K562 (cell line): ENCODE measurements at regions not wholly inside any gene's neighbourhood (a gene's known extent, or its start where the extent isn't known, plus 50 kb on each side); places are given as distances from the start of the nearest gene placed in this dataset.

Experiments used
- ATAC-seq: fragments of 200-7000 bp; cut with Tn5 transposase; 3 replicates; pipeline ENCODE4 v1.9.1; 2020; ENCODE audit warnings: moderate library complexity
- BruUV-seq: library from RNA; stranded (reverse); fragments of 400-500 nt; replicated peaks from 2 replicates; lab custom pipeline; 2021; lab: Mats Ljungman, UMichigan
- CTCF ChIA-PET: fragments of 300-600 bp; formaldehyde crosslinking; extraction: SDS; loops from one replicate; lab custom pipeline; 2021; ENCODE audit warnings: low intra/inter-chr PET ratio; lab: Yijun Ruan, JAX
- POLR2A ChIA-PET: fragments of 300-600, 350-650 bp; sonication (Branson Sonifier 250); formaldehyde crosslinking; extraction: SDS; loops from one replicate; lab custom pipeline; 2021; ENCODE audit warnings: antibody characterized with exemption, inconsistent platforms; lab: Yijun Ruan, JAX
- DNase-seq, 4 experiments: peaks; one replicate each; pipeline versions ENCODE4 v3.0.0 to v3.0.0-alpha.2; 2011 to 2018; ENCODE audit warnings: low spot score in 3 of 4, mixed read lengths in 3 of 4; ENCODE audit errors: extremely low read depth in 1 of 4
- FAIRE-seq: peaks from 2 replicates; lab custom pipeline; 2011; peaks lifted over from hg19 to GRCh38; lab: Jason Lieb, UNC
- H2AFZ ChIP-seq: 2 replicates; pipeline ENCODE4 v1.6.0; 2011; ENCODE audit warnings: low read depth, low read length, control low read depth, inconsistent platforms
- H3K27ac ChIP-seq: fragments of 200-600 bp; 3 replicates; pipeline ENCODE4 v1.8.0; 2011; ENCODE audit warnings: low read depth, mild to moderate bottlenecking, control low read depth, inconsistent platforms, low read length, moderate library complexity, mixed read lengths; ENCODE audit errors: extremely low read depth
- H3K27me3 ChIP-seq, 2 experiments: fragments of 300-600 bp in 1 of 2; 2 replicates in 1 of 2; 3 replicates in 1 of 2; pipeline versions ENCODE4 v1.6.0 to v1.8.0; 2011; ENCODE audit warnings: inconsistent platforms in 2 of 2, low read length in 2 of 2, mild to moderate bottlenecking in 1 of 2, mixed read lengths in 1 of 2, moderate library complexity in 1 of 2; ENCODE audit not compliant: control insufficient read depth in 2 of 2, insufficient read depth in 2 of 2
- H3K36me3 ChIP-seq: fragments of 300-600 bp; 3 replicates; pipeline ENCODE4 v1.8.0; 2011; ENCODE audit warnings: mild to moderate bottlenecking, low read length, inconsistent platforms; ENCODE audit not compliant: control insufficient read depth, insufficient read depth
- H3K4me1 ChIP-seq, 2 experiments: fragments of 200-600 bp in 1 of 2; replicated peaks in 1 of 2; 2 replicates in 1 of 2; 3 replicates in 1 of 2; pipeline versions ENCODE4 v1.5.1 to v1.8.0; 2011; ENCODE audit warnings: inconsistent platforms in 2 of 2, low read length in 2 of 2, mild to moderate bottlenecking in 1 of 2, mixed read lengths in 1 of 2, moderate library complexity in 1 of 2; ENCODE audit not compliant: control insufficient read depth in 2 of 2, insufficient read depth in 2 of 2
- H3K4me2 ChIP-seq: 2 replicates; pipeline ENCODE4 v1.6.1; 2011; ENCODE audit warnings: low read length, control low read depth, inconsistent platforms, mixed read lengths; ENCODE audit not compliant: insufficient read depth
- H3K4me3 ChIP-seq: fragments of 200-600 bp; sonication (generic), shearing (Covaris generic); 2 replicates; pipeline ENCODE4 v1.5.1; 2016; ENCODE audit warnings: control low read depth, inconsistent platforms
- H3K79me2 ChIP-seq: fragments of 200-600 bp; 3 replicates; pipeline ENCODE4 v1.8.0; 2011; ENCODE audit warnings: low read length, inconsistent platforms; ENCODE audit not compliant: control insufficient read depth, insufficient read depth
- H3K9ac ChIP-seq, 2 experiments: 2 replicates each; pipeline versions ENCODE4 v1.6.0 to v1.6.1; 2011; ENCODE audit warnings: low read depth in 2 of 2, low read length in 2 of 2, control low read depth in 1 of 2, inconsistent platforms in 1 of 2, mild to moderate bottlenecking in 1 of 2, mixed read lengths in 1 of 2; ENCODE audit not compliant: insufficient read depth in 1 of 2
- H3K9me1 ChIP-seq: one replicate; pipeline ENCODE4 v1.6.0; 2011; ENCODE audit warnings: inconsistent platforms, mild to moderate bottlenecking, low read length, moderate library complexity; ENCODE audit not compliant: control insufficient read depth, insufficient read depth
- H3K9me3 ChIP-seq: replicated peaks from 2 replicates; pipeline ENCODE4 v1.5.1; 2011; ENCODE audit warnings: low read depth, low read length, inconsistent platforms; ENCODE audit not compliant: control insufficient read depth, insufficient read depth
- H4K20me1 ChIP-seq: replicated peaks from 2 replicates; pipeline ENCODE4 v1.6.1; 2011; ENCODE audit warnings: low read length, inconsistent platforms, mixed read lengths; ENCODE audit not compliant: control insufficient read depth, insufficient read depth
- ARID3B ChIP-seq: fragments of 250-450 bp; sonication (Bioruptor Pico); IDR thresholded peaks from 2 replicates; pipeline ENCODE4 v1.4.0; 2020; ENCODE audit warnings: borderline replicate concordance
- BCL6 ChIP-seq: fragments of 250-450 bp; sonication (Bioruptor Pico); IDR thresholded peaks from 2 replicates; pipeline ENCODE4 v1.4.0; 2020
- BMI1 ChIP-seq: fragments of 150-350 bp; IDR thresholded peaks from 2 replicates; pipeline ENCODE4 v1.6.1; 2014; ENCODE audit warnings: low read length
- CHD1 ChIP-seq: fragments of 200-600 bp; sonication (generic); IDR thresholded peaks from one replicate; pipeline ENCODE4 v1.6.1; 2012; ENCODE audit warnings: mild to moderate bottlenecking, moderate library complexity, low read length, inconsistent platforms
- CTCF ChIP-seq, 3 experiments: IDR thresholded peaks in 2 of 3; conservative IDR thresholded peaks in 1 of 3; 2 replicates each; pipeline ENCODE4 v1.5.1; 2011 to 2012; ENCODE audit warnings: low read length in 3 of 3, mild to moderate bottlenecking in 3 of 3, control low read depth in 2 of 3, improper control_type of control experiment in 1 of 3, inconsistent platforms in 1 of 3, low read depth in 1 of 3, mixed read lengths in 1 of 3, moderate library complexity in 1 of 3; ENCODE audit not compliant: insufficient read depth in 2 of 3
- DPF2 ChIP-seq: fragments of 450-650 bp; IDR thresholded peaks from 2 replicates; pipeline ENCODE4 v1.6.1; 2016
- ID3 ChIP-seq, 2 experiments: fragments of 250-450 bp in 1 of 2; fragments of 450-650 bp in 1 of 2; sonication (Bioruptor Pico) in 1 of 2; IDR thresholded peaks; 2 replicates each; pipeline versions ENCODE4 v1.6.1 to v1.8.0; 2016 to 2021; ENCODE audit warnings: mild to moderate bottlenecking in 2 of 2, moderate library complexity in 2 of 2, missing compliant biosample characterization in 1 of 2, missing genetic modification characterization in 1 of 2
- KDM4B ChIP-seq, 2 experiments: fragments of 450-650 bp in 1 of 2; sonication (generic) in 1 of 2; IDR thresholded peaks; 2 replicates each; pipeline ENCODE4 v1.6.1; 2016 to 2017; ENCODE audit warnings: borderline replicate concordance in 2 of 2, antibody characterized with exemption in 1 of 2, low read depth in 1 of 2, mild to moderate bottlenecking in 1 of 2
- LEF1 ChIP-seq: fragments of 450-650 bp; IDR thresholded peaks from 2 replicates; pipeline ENCODE4 v1.6.1; 2016; ENCODE audit warnings: mild to moderate bottlenecking
- POLR2B ChIP-seq: fragments of 450-650 bp; IDR thresholded peaks from 2 replicates; pipeline ENCODE4 v1.6.1; 2018; ENCODE audit warnings: low read depth; ENCODE audit not compliant: partially characterized antibody
- SMARCA5 ChIP-seq: fragments of 450-650 bp; IDR thresholded peaks from 2 replicates; pipeline ENCODE4 v1.6.1; 2016
- THRB ChIP-seq: fragments of 450-650 bp; formaldehyde crosslinking; conservative IDR thresholded peaks from 2 replicates; pipeline ENCODE4 v1.4.0; 2022; ENCODE audit warnings: mild to moderate bottlenecking, missing genetic modification characterization
- ZBTB12 ChIP-seq: fragments of 250-450 bp; sonication (Bioruptor Pico); IDR thresholded peaks from 2 replicates; pipeline ENCODE4 v1.4.0; 2020
- ZBTB2 ChIP-seq: fragments of 450-650 bp; IDR thresholded peaks from 2 replicates; pipeline ENCODE4 v1.6.1; 2016; ENCODE audit warnings: antibody characterized with exemption
- ZNF696 ChIP-seq: fragments of 250-450 bp; sonication (Bioruptor Pico); conservative IDR thresholded peaks from 2 replicates; pipeline ENCODE4 v1.4.0; 2020; ENCODE audit warnings: mild to moderate bottlenecking, moderate library complexity
- WGBS: fragments of 100-300 bp; shearing (Covaris generic); methylation state at CpG from one replicate; pipeline ENCODE4 v1.1.6; 2016; ENCODE audit warnings: low coverage, mixed read lengths; ENCODE audit not compliant: insufficient coverage; ENCODE audit errors: missing lambda C conversion rate; 5-methylcytosine and 5-hydroxymethylcytosine counted together
- in situ Hi-C: fragments of 300-500 bp; cut with MboI; formaldehyde crosslinking; loops from 4 replicates; pipeline ENCODE4 v1.15.0; 2018; ENCODE audit warnings: inconsistent platforms, mixed read lengths
- intact Hi-C: fragments of 100-400 bp; cut with micrococcal nuclease; formaldehyde crosslinking; loops from 2 replicates; pipeline ENCODE4 v1.14.2; 2022

GRCh38 chr19:30666301-30666803, 294.2 kb downstream of the ZNF536 start:
- Histone ChIP-seq H3K27me3 (peaks cover 3 to 21% of the 10 kb centered on the region in 2 experiments; a peak in 2 of 5 replicates), H3K27ac (no peak overlapping the region), H3K9me1 (no peaks in the 10 kb centered on the region), H3K4me2 (no peak overlapping the region), H3K36me3 (no peaks in the 10 kb centered on the region), H4K20me1 (peaks cover 13% of the 10 kb centered on the region), H3K4me3 (no peak overlapping the region), H2AFZ (no peak overlapping the region), H3K79me2 (no peaks in the 10 kb centered on the region), H3K4me1 (peaks cover 0 to 5% of the 10 kb centered on the region in 2 experiments; a peak in 2 of 5 replicates), H3K9ac (no peak overlapping the region), H3K9me3 (no peaks in the 10 kb centered on the region)
- intact Hi-C loops (no loop called here), in situ Hi-C loops (loop anchor here (10.0 kb wide), 2 partner anchors 1378 to 1898 kb away; no protein-coding TSS in a partner anchor)
- ATAC-seq: peak; percentile 84
- FAIRE-seq: no peak
- BruUV-seq: no TSS peak
- POLR2A ChIA-PET: interaction anchor here (0.6 kb wide), 1 partner anchor 829 kb away, joined by 3 read pairs; no protein-coding TSS in a partner anchor
- CTCF ChIA-PET: no interaction called here
- DNase-seq: peak; percentile 49 to 70 (median 57)
- 0% methylated on average over 10 of the region's 11 CpGs for WGBS
- 0 out of 2 replicates have a peak, but pooled peaks have one; percentile 12 for TF ChIP-seq THRB
- no peak for TF ChIP-seq CHD1
- TF ChIP-seq KDM4B (IDR thresholded peaks at IDR 0.05; ENCODE audit: borderline replicate concordance in 2 of 2, low read depth in 1 of 2): no peak
- TF ChIP-seq ARID3B (CRISPR knock-in tag): no peak
- no peak for TF ChIP-seq ZNF696 (CRISPR knock-in tag)
- TF ChIP-seq LEF1: no peak
- no peak for TF ChIP-seq BMI1
- TF ChIP-seq POLR2B: no peak
- TF ChIP-seq DPF2: no peak
- no peak for TF ChIP-seq SMARCA5
- no peak for TF ChIP-seq ZBTB12 (CRISPR knock-in tag)
- TF ChIP-seq CTCF (IDR thresholded peaks at IDR 0.05 in 2 of 3, conservative IDR thresholded peaks at IDR 0.05 in 1 of 3; ENCODE audit: insufficient read depth in 2 of 3, low read depth in 1 of 3, low read length in 3 of 3): peak; percentile 73 to 89 (median 73)
- no peak for TF ChIP-seq ZBTB2
- TF ChIP-seq BCL6: no peak
- no peak for TF ChIP-seq ID3 (CRISPR knock-in tag; IDR thresholded peaks at IDR 0.05)
- TF ChIP-seq ID3 (tag; IDR thresholded peaks at IDR 0.05): no peak
